ENCODE measurements at regions not wholly inside any gene's neighbourhood (a gene's known extent, or its start where the extent isn't known, plus 50 kb on each side); places are given as distances from the start of the nearest gene placed in this dataset.

- intact Hi-C loops (cut with DNase I; ENCODE audit: low total_unique reads) = no loop called here
- Histone ChIP-seq H3K4me1 (no peaks in the 10 kb centered on the region), H3K27me3 (peaks cover 0 to 76% (median 26%) of the 10 kb centered on the region in 3 donors), H3K4me3 (no peak overlapping the region), H3K9me3 (no peaks in the 10 kb centered on the region), H3K36me3 (no peaks in the 10 kb centered on the region), H3K27ac (no peak overlapping the region)
- no peak for TF ChIP-seq POLR2A (IDR thresholded peaks at IDR 0.05)
- no peak for DNase-seq
- 63 to 74% (median 68%) methylated on average over 3 of the region's 3 CpGs for WGBS, 5 donors
Measured at GRCh38 chr13:111515307-111515617, 194.8 kb downstream of the TEX29 start.

- no peak for DNase-seq
- H3K9me3 ChIP-seq = no peaks in the 10 kb centered on the region
- H3K36me3 ChIP-seq = no peaks in the 10 kb centered on the region
- no peaks in the 10 kb centered on the region for H3K4me1 ChIP-seq
- 71 to 76% (median 75%) methylated on average over 6 to 16 of the region's 16 CpGs for WGBS, 5 donors
- TF ChIP-seq EP300 (IDR thresholded peaks at IDR 0.05) (no peak), POLR2A (IDR thresholded peaks at IDR 0.05) (no peak), CTCF (IDR thresholded peaks at IDR 0.05) (no peak)
- H3K27me3 ChIP-seq = peaks cover 0 to 76% (median 26%) of the 10 kb centered on the region in 3 donors
- intact Hi-C loops (cut with DNase I; ENCODE audit: low total_unique reads) = no loop called here
- H3K4me3 ChIP-seq = no peak overlapping the region
- no peak overlapping the region for H3K27ac ChIP-seq
Measured at GRCh38 chr13:111515635-111516034, 195.2 kb downstream of the TEX29 start.

GRCh38 chr13:111516712-111517640 is 196.5 kb downstream of the TEX29 start:
- Histone ChIP-seq H3K4me3 (no peak overlapping the region), H3K27ac (no peak overlapping the region), H3K27me3 (peaks cover 0 to 81% (median 26%) of the 10 kb centered on the region in 3 donors), H3K4me1 (no peaks in the 10 kb centered on the region), H3K9me3 (no peaks in the 10 kb centered on the region), H3K36me3 (no peaks in the 10 kb centered on the region)
- TF ChIP-seq EP300 (IDR thresholded peaks at IDR 0.05) (no peak), POLR2AphosphoS5 (IDR thresholded peaks at IDR 0.05) (no peak), CTCF (IDR thresholded peaks at IDR 0.05) (no peak), POLR2A (IDR thresholded peaks at IDR 0.05) (no peak)
- 64 to 71% (median 65%) methylated on average over 27 to 28 of the region's 28 CpGs for WGBS, 5 donors
- DNase-seq = no peak
- intact Hi-C loops (cut with DNase I; ENCODE audit: low total_unique reads) = no loop called here

GRCh38 chr13:111517641-111518010 is 197.2 kb downstream of the TEX29 start:
- TF ChIP-seq EP300 (IDR thresholded peaks at IDR 0.05) = no peak
- no peak for TF ChIP-seq POLR2AphosphoS5 (IDR thresholded peaks at IDR 0.05)
- no peak for TF ChIP-seq POLR2A (IDR thresholded peaks at IDR 0.05)
- no peaks in the 10 kb centered on the region for H3K36me3 ChIP-seq
- peaks cover 0 to 75% (median 23%) of the 10 kb centered on the region in 3 donors for H3K27me3 ChIP-seq
- 56 to 71% (median 59%) methylated on average over 4 to 9 of the region's 10 CpGs for WGBS, 5 donors
- DNase-seq = no peak
- H3K4me1 ChIP-seq = no peaks in the 10 kb centered on the region
- H3K9me3 ChIP-seq = no peaks in the 10 kb centered on the region
- no peak overlapping the region for H3K4me3 ChIP-seq
- intact Hi-C loops (cut with DNase I; ENCODE audit: low total_unique reads) = no loop called here
- H3K27ac ChIP-seq = no peak overlapping the region

- peak in 1 of 2 donors; percentile 30 for DNase-seq
- H3K27ac ChIP-seq = no peak overlapping the region
- TF ChIP-seq POLR2AphosphoS5 (IDR thresholded peaks at IDR 0.05) (no peak), EP300 (IDR thresholded peaks at IDR 0.05) (no peak), CTCF (IDR thresholded peaks at IDR 0.05) (peak in 4 of 7 experiments; percentile 11 to 35 (median 16)), POLR2A (IDR thresholded peaks at IDR 0.05) (no peak)
- peaks cover 0 to 68% (median 19%) of the 10 kb centered on the region in 3 donors for H3K27me3 ChIP-seq
- no peaks in the 10 kb centered on the region for H3K9me3 ChIP-seq
- intact Hi-C loops (cut with DNase I; ENCODE audit: low total_unique reads) = no loop called here
- no peaks in the 10 kb centered on the region for H3K36me3 ChIP-seq
- no peaks in the 10 kb centered on the region for H3K4me1 ChIP-seq
- H3K4me3 ChIP-seq = no peak overlapping the region
- 58 to 70% (median 65%) methylated on average over 11 to 24 of the region's 24 CpGs for WGBS, 5 donors
Measured at GRCh38 chr13:111518161-111518792, 197.8 kb downstream of the TEX29 start.

Measured in stomach (tissue), 8 donors.